Naive B cell (primary cell): ENCODE measurements at regions not wholly inside any gene's neighbourhood (a gene's known extent, or its start where the extent isn't known, plus 50 kb on each side); places are given as distances from the start of the nearest gene placed in this dataset.

Source experiments
- ATAC-seq, 2 donors: fragments of 150-1000 bp; cut with Tn5 transposase; 2 replicates each; pipeline ENCODE4 v1.10.0; 2021; ENCODE audit warnings: low read depth in 2 of 2, mild to moderate bottlenecking in 2 of 2, moderate library complexity in 2 of 2
- DNase-seq: peaks from one replicate; pipeline ENCODE4 v3.0.0; 2022
- H3K27ac Mint-ChIP-seq, 6 donors: one replicate each; pipeline ENCODE4 v1.8.0; 2020 to 2022; ENCODE audit warnings: mild to moderate bottlenecking in 6 of 6, mixed read lengths in 6 of 6, moderate library complexity in 5 of 6, inconsistent platforms in 2 of 6
- H3K27me3 Mint-ChIP-seq, 3 donors: one replicate each; pipeline ENCODE4 v1.8.0; 2021 to 2022; ENCODE audit warnings: mixed read lengths in 3 of 3, mild to moderate bottlenecking in 1 of 3
- H3K36me3 Mint-ChIP-seq, 2 donors: one replicate each; pipeline ENCODE4 v1.8.0; 2020 to 2022; ENCODE audit warnings: mixed read lengths in 2 of 2, inconsistent platforms in 1 of 2, mild to moderate bottlenecking in 1 of 2
- H3K4me1 Mint-ChIP-seq, 3 donors: one replicate each; pipeline ENCODE4 v1.8.0; 2020 to 2022; ENCODE audit warnings: mixed read lengths in 3 of 3, inconsistent platforms in 1 of 3, mild to moderate bottlenecking in 1 of 3, moderate library complexity in 1 of 3
- H3K4me3 Mint-ChIP-seq, 8 donors: one replicate each; pipeline ENCODE4 v1.8.0; 2020 to 2022; ENCODE audit warnings: mild to moderate bottlenecking in 8 of 8, mixed read lengths in 8 of 8, moderate library complexity in 8 of 8, inconsistent platforms in 2 of 8
- H3K9me3 Mint-ChIP-seq, 7 donors: one replicate each; pipeline ENCODE4 v1.8.0; 2020 to 2022; ENCODE audit warnings: mixed read lengths in 7 of 7, mild to moderate bottlenecking in 5 of 7, inconsistent platforms in 2 of 7, moderate library complexity in 1 of 7

- Mint-ChIP-seq H3K27ac (no peak overlapping the region), H3K9me3 (peaks cover 0 to 5% (median 0%) of the 10 kb centered on the region in 7 donors), H3K4me3 (no peak overlapping the region), H3K27me3 (peaks cover 7 to 15% (median 9%) of the 10 kb centered on the region in 3 donors), H3K4me1 (no peaks in the 10 kb centered on the region), H3K36me3 (peaks cover 0 to 5% of the 10 kb centered on the region in 2 donors)
- ATAC-seq (no peak), DNase-seq (no peak)
Measured at GRCh38 chr10:2744547-2745200, 322.7 kb upstream of the PFKP start.

DNA sequence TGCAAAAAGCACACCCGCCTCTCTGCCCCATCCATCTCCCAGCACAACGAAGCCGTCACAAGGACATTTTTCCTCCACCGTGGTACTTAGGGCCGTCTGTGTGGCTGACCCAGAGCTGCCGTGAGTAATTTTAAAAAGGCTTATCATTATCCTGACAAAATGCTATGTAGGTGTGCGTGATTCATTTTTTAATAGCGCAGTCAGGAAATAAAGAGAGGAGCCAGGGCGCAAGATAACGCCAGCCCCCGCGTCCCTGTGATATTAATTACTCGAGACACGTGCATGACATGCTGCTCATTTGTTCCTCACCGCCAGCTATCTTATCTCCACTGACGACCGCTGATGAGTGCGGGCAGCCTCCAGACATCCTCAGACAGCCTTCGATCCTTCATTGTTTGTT, 332.7 kb upstream of the PFKP start:
- peaks cover 7 to 11% (median 8%) of the 10 kb centered on the region in 3 donors for H3K27me3 Mint-ChIP-seq
- peaks cover 0 to 12% of the 10 kb centered on the region in 2 donors for H3K36me3 Mint-ChIP-seq
- no peak for ATAC-seq
- DNase-seq = no peak
- H3K4me3 Mint-ChIP-seq = no peak overlapping the region
- peak overlapping the region in 1 of 6 donors; percentile 56 for H3K27ac Mint-ChIP-seq
- peaks cover 3 to 17% (median 8%) of the 10 kb centered on the region in 7 donors for H3K9me3 Mint-ChIP-seq
- no peaks in the 10 kb centered on the region for H3K4me1 Mint-ChIP-seq

GRCh38 chr10:2733278-2733963, 333.9 kb upstream of the PFKP start:
- ATAC-seq = no peak
- DNase-seq = no peak
- Mint-ChIP-seq H3K27me3 (peaks cover 7 to 12% (median 8%) of the 10 kb centered on the region in 3 donors), H3K9me3 (peaks cover 3 to 17% (median 8%) of the 10 kb centered on the region in 7 donors), H3K36me3 (peaks cover 0 to 12% of the 10 kb centered on the region in 2 donors), H3K4me3 (no peak overlapping the region), H3K27ac (no peak overlapping the region), H3K4me1 (no peaks in the 10 kb centered on the region)

DNA sequence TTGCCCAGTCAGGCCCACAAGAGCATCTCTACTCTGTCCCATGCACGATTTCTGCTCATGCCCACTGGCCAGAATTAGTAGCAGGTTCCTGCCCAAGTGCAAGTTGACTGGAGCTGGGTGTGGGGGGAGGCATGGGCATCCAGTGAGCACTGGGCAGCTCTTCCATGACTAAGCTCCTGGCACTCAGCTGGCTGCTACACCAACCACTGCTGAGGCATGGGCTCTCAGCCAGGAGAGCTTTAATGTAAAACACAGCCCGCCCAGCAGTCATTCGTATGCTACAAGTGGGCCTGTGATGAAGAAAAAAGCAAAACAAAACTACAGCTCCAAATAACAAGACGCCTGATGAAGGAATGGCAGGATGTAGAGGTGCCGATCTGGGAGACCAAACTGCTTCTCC, 335.4 kb upstream of the PFKP start:
- Mint-ChIP-seq H3K4me1 (no peaks in the 10 kb centered on the region), H3K27me3 (peaks cover 7 to 12% (median 8%) of the 10 kb centered on the region in 3 donors)
- ATAC-seq = no peak

GRCh38 chr10:2729197-2729596, 338.2 kb upstream of the PFKP start:
- peaks cover 0 to 12% of the 10 kb centered on the region in 2 donors for H3K36me3 Mint-ChIP-seq
- H3K4me3 Mint-ChIP-seq = no peak overlapping the region
- H3K27me3 Mint-ChIP-seq = peaks cover 0 to 12% (median 8%) of the 10 kb centered on the region in 3 donors
- H3K27ac Mint-ChIP-seq = no peak overlapping the region
- no peak for ATAC-seq
- peaks cover 3 to 14% (median 8%) of the 10 kb centered on the region in 7 donors for H3K9me3 Mint-ChIP-seq
- DNase-seq = no peak
- H3K4me1 Mint-ChIP-seq = no peaks in the 10 kb centered on the region

More for the DNA sequence above, 335.4 kb upstream of the PFKP start:
- Mint-ChIP-seq H3K9me3 (peaks cover 3 to 17% (median 8%) of the 10 kb centered on the region in 7 donors), H3K4me3 (no peak overlapping the region), H3K36me3 (peaks cover 0 to 12% of the 10 kb centered on the region in 2 donors), H3K27ac (no peak overlapping the region)
- no peak for DNase-seq

DNA sequence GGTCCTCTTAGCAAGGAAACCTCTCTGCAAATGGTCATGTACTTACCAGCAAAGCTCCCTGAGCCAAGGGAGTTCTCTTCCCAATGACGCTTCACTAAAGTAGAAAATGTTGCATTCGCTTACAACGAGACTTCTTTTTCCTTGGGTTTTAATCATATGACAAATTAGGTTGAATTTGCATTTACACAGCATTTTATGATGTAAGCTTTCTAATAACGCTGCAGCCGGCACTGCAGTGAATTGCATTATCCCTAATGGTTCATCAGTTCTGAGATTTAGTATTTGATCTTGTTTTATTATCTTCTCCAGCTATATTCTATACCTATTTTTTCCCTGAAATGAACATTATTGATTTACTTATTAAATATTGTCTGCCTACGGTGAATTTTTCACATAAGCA, 339.3 kb upstream of the PFKP start:
- no peak overlapping the region for H3K4me3 Mint-ChIP-seq

GRCh38 chr10:2716596-2716995, 350.8 kb upstream of the PFKP start:
- ATAC-seq = no peak
- no peak for DNase-seq
- Mint-ChIP-seq H3K4me3 (no peak overlapping the region), H3K27me3 (peaks cover 0 to 4% (median 0%) of the 10 kb centered on the region in 3 donors), H3K4me1 (no peaks in the 10 kb centered on the region), H3K36me3 (no peaks in the 10 kb centered on the region), H3K9me3 (peaks cover 0 to 5% (median 2%) of the 10 kb centered on the region in 7 donors), H3K27ac (no peak overlapping the region)

More for the DNA sequence above, 339.3 kb upstream of the PFKP start:
- no peak for DNase-seq
- no peak for ATAC-seq
- Mint-ChIP-seq H3K27me3 (peaks cover 0 to 12% (median 8%) of the 10 kb centered on the region in 3 donors), H3K4me1 (no peaks in the 10 kb centered on the region), H3K9me3 (peaks cover 3 to 14% (median 8%) of the 10 kb centered on the region in 7 donors), H3K27ac (no peak overlapping the region), H3K36me3 (peaks cover 0 to 12% of the 10 kb centered on the region in 2 donors)

DNA sequence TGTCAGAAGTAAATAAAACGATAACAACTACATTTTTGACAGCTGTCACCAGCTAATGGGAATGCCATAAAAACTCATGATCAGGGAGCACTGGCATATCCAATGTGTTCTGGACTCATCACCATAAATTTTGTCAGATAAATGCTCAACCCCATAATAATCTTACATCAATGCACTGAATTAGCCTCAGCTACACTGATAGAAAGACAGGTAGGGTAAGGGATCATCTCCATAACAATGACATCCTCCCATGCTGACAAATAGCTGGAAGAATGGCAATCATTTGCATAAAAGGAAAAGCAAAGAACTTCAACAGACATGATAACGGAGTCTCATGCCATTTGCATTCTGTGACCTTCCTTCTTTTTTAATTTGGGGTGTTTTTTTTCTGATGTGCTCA, 352.8 kb upstream of the PFKP start:
- Mint-ChIP-seq H3K4me3 (no peak overlapping the region), H3K27me3 (peaks cover 0 to 4% (median 0%) of the 10 kb centered on the region in 3 donors), H3K36me3 (peaks cover 0 to 8% of the 10 kb centered on the region in 2 donors), H3K4me1 (no peaks in the 10 kb centered on the region), H3K9me3 (peaks cover 3 to 22% (median 10%) of the 10 kb centered on the region in 7 donors), H3K27ac (no peak overlapping the region)
- DNase-seq (no peak), ATAC-seq (no peak)

GRCh38 chr10:2703953-2704352, 363.4 kb upstream of the PFKP start:
- Mint-ChIP-seq H3K27ac (no peak overlapping the region), H3K4me3 (no peak overlapping the region), H3K36me3 (no peaks in the 10 kb centered on the region), H3K27me3 (peaks cover 0 to 12% (median 0%) of the 10 kb centered on the region in 3 donors), H3K4me1 (peaks cover 0 to 13% (median 12%) of the 10 kb centered on the region in 3 donors), H3K9me3 (peaks cover 0 to 8% (median 4%) of the 10 kb centered on the region in 7 donors)
- DNase-seq (no peak), ATAC-seq (no peak)

DNA sequence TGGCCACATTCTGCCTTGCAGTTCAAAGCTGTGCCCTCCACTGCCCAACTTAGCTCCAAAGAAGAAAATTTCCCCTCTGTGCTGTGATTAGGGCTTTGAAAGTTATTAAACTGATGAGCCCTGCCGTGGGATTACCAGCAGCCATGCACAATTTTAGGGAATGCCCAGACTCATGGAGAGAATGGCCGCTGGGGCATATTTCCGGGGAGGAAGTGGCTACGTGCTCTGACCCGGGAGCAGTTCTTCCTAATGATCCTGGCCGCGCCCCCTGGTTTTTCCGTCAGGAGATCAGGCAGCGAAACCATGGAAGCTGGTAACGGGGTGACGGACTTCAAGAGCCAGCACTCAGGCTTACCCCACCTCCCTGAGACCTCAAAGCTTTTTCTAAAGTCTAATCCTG, 365.5 kb upstream of the PFKP start:
- Mint-ChIP-seq H3K27ac (no peak overlapping the region), H3K4me3 (no peak overlapping the region), H3K27me3 (peaks cover 0 to 12% (median 8%) of the 10 kb centered on the region in 3 donors), H3K36me3 (no peaks in the 10 kb centered on the region), H3K9me3 (peaks cover 0 to 2% (median 0%) of the 10 kb centered on the region in 7 donors), H3K4me1 (peaks cover 0 to 13% (median 12%) of the 10 kb centered on the region in 3 donors)
- ATAC-seq (no peak), DNase-seq (no peak)

GRCh38 chr10:2700626-2701305, 366.6 kb upstream of the PFKP start:
- Mint-ChIP-seq H3K4me1 (peaks cover 0 to 13% (median 12%) of the 10 kb centered on the region in 3 donors), H3K27ac (no peak overlapping the region)
- peak; percentile 18 for DNase-seq

DNA sequence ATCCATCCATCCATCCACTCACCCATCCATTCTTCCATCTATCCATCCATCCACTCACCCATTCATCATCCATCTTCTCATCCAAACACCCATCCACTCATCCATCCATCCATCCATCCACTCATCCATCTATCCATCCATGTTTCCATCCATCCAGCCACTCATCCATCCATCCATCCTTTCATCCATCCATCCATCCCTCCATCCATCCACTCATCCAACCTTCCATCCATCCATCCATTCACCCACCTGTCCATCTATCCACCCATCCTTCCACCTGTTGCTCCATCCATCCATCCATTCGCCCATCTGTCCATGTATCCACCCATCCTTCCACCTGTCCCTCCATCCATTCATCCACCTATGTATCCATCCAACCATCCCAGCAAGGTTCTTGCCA, 378.4 kb upstream of the PFKP start:
- DNase-seq (no peak), ATAC-seq (no peak)
- Mint-ChIP-seq H3K27ac (no peak overlapping the region), H3K27me3 (peaks cover 5 to 11% (median 6%) of the 10 kb centered on the region in 3 donors), H3K4me1 (no peaks in the 10 kb centered on the region), H3K9me3 (peaks cover 0 to 6% (median 2%) of the 10 kb centered on the region in 7 donors), H3K36me3 (no peaks in the 10 kb centered on the region), H3K4me3 (no peak overlapping the region)

More at GRCh38 chr10:2700626-2701305, 366.6 kb upstream of the PFKP start:
- no peaks in the 10 kb centered on the region for H3K36me3 Mint-ChIP-seq
- H3K4me3 Mint-ChIP-seq = no peak overlapping the region
- H3K27me3 Mint-ChIP-seq = peaks cover 0 to 12% (median 8%) of the 10 kb centered on the region in 3 donors
- peak; percentile 48 to 63 for ATAC-seq
- peaks cover 0 to 2% (median 0%) of the 10 kb centered on the region in 7 donors for H3K9me3 Mint-ChIP-seq

GRCh38 chr10:2686691-2687090, 380.7 kb upstream of the PFKP start:
- Mint-ChIP-seq H3K9me3 (peaks cover 0 to 12% (median 2%) of the 10 kb centered on the region in 7 donors), H3K4me1 (no peaks in the 10 kb centered on the region), H3K4me3 (no peak overlapping the region), H3K27ac (no peak overlapping the region), H3K27me3 (peaks cover 0 to 11% (median 6%) of the 10 kb centered on the region in 3 donors), H3K36me3 (no peaks in the 10 kb centered on the region)
- DNase-seq = no peak
- no peak for ATAC-seq
